ENCODE measurements at regions not wholly inside any gene's neighbourhood (a gene's known extent, or its start where the extent isn't known, plus 50 kb on each side); places are given as distances from the start of the nearest gene placed in this dataset.

GRCh38 chr5:29777373-29777772 lies 1416.1 kb upstream of the CDH6 start:
- H3K4me3 ChIP-seq (ENCODE audit: low read depth, low read length), result no peak overlapping the region
- TF ChIP-seq CTCF (IDR thresholded peaks at IDR 0.05; ENCODE audit: low read depth, low read length), result no peak

GRCh38 chr5:29770936-29771335 lies 1422.5 kb upstream of the CDH6 start:
- H3K4me3 ChIP-seq (ENCODE audit: low read depth, low read length), result no peak overlapping the region
- TF ChIP-seq CTCF (IDR thresholded peaks at IDR 0.05; ENCODE audit: low read depth, low read length), result no peak

- H3K4me3 ChIP-seq (ENCODE audit: low read depth, low read length), result no peak overlapping the region
- no peak for TF ChIP-seq CTCF (IDR thresholded peaks at IDR 0.05; ENCODE audit: low read depth, low read length)
Observed at GRCh38 chr5:29769474-29769873, 1424.0 kb upstream of the CDH6 start.

- TF ChIP-seq CTCF (IDR thresholded peaks at IDR 0.05; ENCODE audit: low read depth, low read length), result no peak
Observed at GRCh38 chr5:29758986-29759421, 1434.5 kb upstream of the CDH6 start.

GRCh38 chr5:29750453-29750852 lies 1443.0 kb upstream of the CDH6 start:
- H3K4me3 ChIP-seq (ENCODE audit: low read depth, low read length), result no peak overlapping the region
- no peak for TF ChIP-seq CTCF (IDR thresholded peaks at IDR 0.05; ENCODE audit: low read depth, low read length)

More at GRCh38 chr5:29758986-29759421, 1434.5 kb upstream of the CDH6 start:
- H3K4me3 ChIP-seq (ENCODE audit: low read depth, low read length), result no peak overlapping the region

- no peak overlapping the region for H3K4me3 ChIP-seq (ENCODE audit: low read depth, low read length)
- no peak for TF ChIP-seq CTCF (IDR thresholded peaks at IDR 0.05; ENCODE audit: low read depth, low read length)
Observed at GRCh38 chr5:29744618-29745017, 1448.9 kb upstream of the CDH6 start.

GRCh38 chr5:29720954-29721353 lies 1472.5 kb upstream of the CDH6 start:
- no peak overlapping the region for H3K4me3 ChIP-seq (ENCODE audit: low read depth, low read length)
- no peak for TF ChIP-seq CTCF (IDR thresholded peaks at IDR 0.05; ENCODE audit: low read depth, low read length)

Measured in WI38 (cell line).